Spleen (tissue), 11 donors: ENCODE measurements at regions not wholly inside any gene's neighbourhood (a gene's known extent, or its start where the extent isn't known, plus 50 kb on each side); places are given as distances from the start of the nearest gene placed in this dataset.

Experiments used
- DNase-seq: peaks from one replicate; pipeline ENCODE4 v3.0.0-alpha.2; 2020
- H3K27ac ChIP-seq, 8 donors: fragments of 200-600 bp; sonication (generic) in 7 of 8; 1 replicate in 4 of 8; 2 replicates in 4 of 8; pipeline versions ENCODE4 v1.5.0 to v1.8.0; 2016 to 2021; ENCODE audit warnings: inconsistent platforms in 4 of 8, mild to moderate bottlenecking in 4 of 8, moderate library complexity in 1 of 8
- H3K27me3 ChIP-seq, 7 donors: fragments of 200-600 bp; sonication (generic) in 6 of 7; replicated peaks in 1 of 7; 1 replicate in 4 of 7; 2 replicates in 3 of 7; pipeline versions ENCODE4 v1.5.0 to v1.8.0; 2016 to 2021; ENCODE audit warnings: inconsistent platforms in 3 of 7, mild to moderate bottlenecking in 1 of 7
- H3K36me3 ChIP-seq, 6 donors: fragments of 200-600 bp; sonication (generic) in 5 of 6; 1 replicate in 4 of 6; 2 replicates in 2 of 6; pipeline versions ENCODE4 v1.5.0 to v1.8.0; 2016 to 2021; ENCODE audit warnings: inconsistent platforms in 2 of 6
- H3K4me1 ChIP-seq, 6 donors: fragments of 200-600 bp; sonication (generic) in 5 of 6; 1 replicate in 3 of 6; 2 replicates in 3 of 6; pipeline versions ENCODE4 v1.5.0 to v1.8.0; 2016 to 2021; ENCODE audit warnings: inconsistent platforms in 3 of 6
- H3K4me3 ChIP-seq, 8 donors: fragments of 200-600 bp; sonication (generic) in 7 of 8; 1 replicate in 4 of 8; 2 replicates in 4 of 8; pipeline versions ENCODE4 v1.5.0 to v1.8.0; 2016 to 2021; ENCODE audit warnings: inconsistent platforms in 4 of 8, mild to moderate bottlenecking in 4 of 8, moderate library complexity in 2 of 8
- H3K9me3 ChIP-seq, 8 donors: fragments of 200-600 bp; sonication (generic) in 7 of 8; 1 replicate in 4 of 8; 2 replicates in 4 of 8; pipeline versions ENCODE4 v1.5.0 to v1.8.0; 2016 to 2021; ENCODE audit warnings: inconsistent platforms in 4 of 8
- POLR2A ChIP-seq, 3 donors: fragments of 450-650 bp; IDR thresholded peaks; one replicate each; pipeline ENCODE4 v1.5.1; 2017; ENCODE audit warnings: antibody characterized with exemption in 3 of 3, mild to moderate bottlenecking in 1 of 3
- POLR2AphosphoS5 ChIP-seq, 3 donors: sonication (generic); formaldehyde crosslinking; IDR thresholded peaks; one replicate each; pipeline ENCODE4 v1.5.1; 2017; ENCODE audit warnings: antibody characterized with exemption in 3 of 3
- WGBS, 5 donors: extraction: QIAGEN DNeasy Blood & Tissue Kit in 3 of 5; methylation state at CpG; one replicate each; pipeline versions ENCODE4 v1.1.5 to v1.1.7; 2013 to 2018; 5-methylcytosine and 5-hydroxymethylcytosine counted together
- intact Hi-C: fragments of 100-400 bp; cut with DNase I; formaldehyde crosslinking; loops from one replicate; pipeline ENCODE4 v1.15.0; 2023; ENCODE audit warnings: low total_unique reads
- TF ChIP-seq, protein P1 (sequence below), 11 experiments: fragments of 200-600 bp in 7 of 11; fragments of 450-650 bp in 4 of 11; sonication (generic) in 4 of 11; IDR thresholded peaks in 8 of 11; conservative IDR thresholded peaks in 3 of 11; 1 replicate in 7 of 11; 2 replicates in 4 of 11; pipeline versions ENCODE4 v1.4.0 to v1.8.0; 2016 to 2021; ENCODE audit warnings: antibody characterized with exemption in 11 of 11, inconsistent platforms in 4 of 11, mild to moderate bottlenecking in 1 of 11
- donor health status: healthy with polysubstance abuse.
- donor health status: DM: no; HTN: no; CAD: no; lungs with moderate emphysema.
- donor health status: DM: no; HTN: no; CAD: no.
- donor health status: Bipolar disorder and iron deficiency.
- donor health status: healthy.
- donor health status: DM: no; HTN: no; CAD: no.
- donor health status: DM: yes; HTN: yes; CAD: no.

DNA sequence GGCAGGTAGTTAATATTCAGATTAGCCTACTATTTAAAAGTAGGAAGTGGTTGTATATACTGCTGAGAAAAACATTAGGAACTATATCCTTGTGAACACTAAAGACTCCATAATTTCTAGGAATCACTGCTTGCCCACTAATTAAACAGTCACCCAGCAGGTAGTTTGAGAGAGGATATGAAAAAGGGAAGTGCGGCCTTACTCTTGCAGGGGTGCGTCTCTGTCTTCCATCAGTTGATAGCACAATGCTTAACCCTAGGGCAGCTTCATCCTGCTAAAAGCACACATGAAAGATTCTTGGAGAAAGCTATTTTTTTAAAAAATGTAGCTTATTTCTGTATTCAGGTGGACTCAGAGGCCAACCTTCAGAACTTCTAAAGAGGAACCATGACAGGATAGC, 53.1 kb upstream of the ATP5MC3 start:
- peaks cover 0 to 5% (median 0%) of the 10 kb centered on the region in 6 donors for H3K4me1 ChIP-seq
- 40 to 59% (median 47%) methylated on average over 2 of the region's 2 CpGs for WGBS, 5 donors
- no peaks in the 10 kb centered on the region for H3K27me3 ChIP-seq
- no peak overlapping the region for H3K27ac ChIP-seq
- TF ChIP-seq POLR2AphosphoS5 (IDR thresholded peaks at IDR 0.05) (no peak), POLR2A (IDR thresholded peaks at IDR 0.05) (no peak)
- TF ChIP-seq, protein P1, sequence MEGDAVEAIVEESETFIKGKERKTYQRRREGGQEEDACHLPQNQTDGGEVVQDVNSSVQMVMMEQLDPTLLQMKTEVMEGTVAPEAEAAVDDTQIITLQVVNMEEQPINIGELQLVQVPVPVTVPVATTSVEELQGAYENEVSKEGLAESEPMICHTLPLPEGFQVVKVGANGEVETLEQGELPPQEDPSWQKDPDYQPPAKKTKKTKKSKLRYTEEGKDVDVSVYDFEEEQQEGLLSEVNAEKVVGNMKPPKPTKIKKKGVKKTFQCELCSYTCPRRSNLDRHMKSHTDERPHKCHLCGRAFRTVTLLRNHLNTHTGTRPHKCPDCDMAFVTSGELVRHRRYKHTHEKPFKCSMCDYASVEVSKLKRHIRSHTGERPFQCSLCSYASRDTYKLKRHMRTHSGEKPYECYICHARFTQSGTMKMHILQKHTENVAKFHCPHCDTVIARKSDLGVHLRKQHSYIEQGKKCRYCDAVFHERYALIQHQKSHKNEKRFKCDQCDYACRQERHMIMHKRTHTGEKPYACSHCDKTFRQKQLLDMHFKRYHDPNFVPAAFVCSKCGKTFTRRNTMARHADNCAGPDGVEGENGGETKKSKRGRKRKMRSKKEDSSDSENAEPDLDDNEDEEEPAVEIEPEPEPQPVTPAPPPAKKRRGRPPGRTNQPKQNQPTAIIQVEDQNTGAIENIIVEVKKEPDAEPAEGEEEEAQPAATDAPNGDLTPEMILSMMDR (IDR thresholded peaks at IDR 0.05 in 8 of 11, conservative IDR thresholded peaks at IDR 0.05 in 3 of 11) = no peak
- no peaks in the 10 kb centered on the region for H3K36me3 ChIP-seq
- H3K4me3 ChIP-seq = no peak overlapping the region
- H3K9me3 ChIP-seq = peaks cover 0 to 13% (median 12%) of the 10 kb centered on the region in 8 donors
- no peak for DNase-seq
- intact Hi-C loops = no loop called here

DNA sequence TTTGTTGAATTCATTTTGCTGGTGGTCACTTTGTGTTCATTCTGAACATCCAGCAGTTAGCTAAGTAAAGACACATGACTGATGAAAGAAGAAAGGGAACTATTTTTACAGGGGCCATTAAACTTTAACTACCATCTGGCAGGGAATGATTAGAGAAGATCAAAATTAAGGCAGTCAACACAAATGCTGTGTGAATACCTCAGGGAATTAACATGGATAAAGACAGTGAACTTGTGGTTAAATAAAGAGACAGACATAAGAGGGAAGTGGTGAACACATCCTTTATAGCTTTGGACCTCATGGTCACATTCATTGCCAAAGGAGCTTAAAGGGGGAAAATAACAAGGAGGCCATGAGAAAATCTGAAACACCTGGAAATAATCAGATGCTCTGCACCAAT, 52.6 kb upstream of the ATP5MC3 start:
- no peak for TF ChIP-seq POLR2A (IDR thresholded peaks at IDR 0.05)
- TF ChIP-seq, protein P1 (IDR thresholded peaks at IDR 0.05 in 8 of 11, conservative IDR thresholded peaks at IDR 0.05 in 3 of 11) = no peak
- TF ChIP-seq POLR2AphosphoS5 (IDR thresholded peaks at IDR 0.05) = no peak
- DNase-seq = no peak
- intact Hi-C loops = no loop called here

DNA sequence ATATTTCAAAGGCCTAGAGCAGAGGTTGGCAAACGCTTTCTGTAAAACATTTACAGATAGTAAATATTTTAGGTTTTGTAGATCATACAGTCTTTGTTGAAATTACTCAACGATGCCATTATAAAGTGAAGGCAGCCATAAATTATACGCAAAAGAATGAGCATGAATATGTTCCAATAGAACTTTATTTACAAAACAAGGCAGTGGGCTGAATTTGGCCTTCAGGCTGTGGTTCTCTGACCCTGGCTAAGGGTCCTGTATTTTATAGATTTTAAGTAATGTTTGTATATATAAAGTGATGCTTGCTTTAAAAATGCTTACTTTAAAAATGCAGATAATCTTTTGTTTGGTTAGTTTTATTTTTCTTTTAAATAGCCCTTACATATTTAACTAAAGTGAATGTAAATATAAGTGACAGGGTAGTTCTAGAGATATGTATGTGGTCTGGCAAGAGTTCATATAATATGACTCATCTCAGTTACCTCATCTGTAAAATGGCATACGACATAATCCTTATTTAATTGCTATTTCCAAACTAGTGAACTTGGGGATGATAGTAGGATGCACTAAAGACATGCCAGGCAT, 51.7 kb upstream of the ATP5MC3 start:
- H3K27me3 ChIP-seq = no peaks in the 10 kb centered on the region
- H3K36me3 ChIP-seq = no peaks in the 10 kb centered on the region
- H3K27ac ChIP-seq = no peak overlapping the region
- TF ChIP-seq POLR2AphosphoS5 (IDR thresholded peaks at IDR 0.05) = no peak
- no peak for TF ChIP-seq POLR2A (IDR thresholded peaks at IDR 0.05)
- TF ChIP-seq, protein P1 (IDR thresholded peaks at IDR 0.05 in 8 of 11, conservative IDR thresholded peaks at IDR 0.05 in 3 of 11) = no peak
- peaks cover 0 to 5% (median 0%) of the 10 kb centered on the region in 6 donors for H3K4me1 ChIP-seq
- intact Hi-C loops = no loop called here
- no peak for DNase-seq
- 59 to 77% (median 61%) methylated on average over 4 of the region's 4 CpGs for WGBS, 5 donors
- no peaks in the 10 kb centered on the region for H3K9me3 ChIP-seq
- no peak overlapping the region for H3K4me3 ChIP-seq

More for the DNA sequence above, 52.6 kb upstream of the ATP5MC3 start:
- Histone ChIP-seq H3K9me3 (peaks cover 0 to 8% (median 7%) of the 10 kb centered on the region in 8 donors), H3K4me1 (peaks cover 0 to 5% (median 0%) of the 10 kb centered on the region in 6 donors), H3K27ac (no peak overlapping the region), H3K27me3 (no peaks in the 10 kb centered on the region), H3K36me3 (no peaks in the 10 kb centered on the region), H3K4me3 (no peak overlapping the region)
